SK-N-SH (cell line): ENCODE measurements at regions not wholly inside any gene's neighbourhood (a gene's known extent, or its start where the extent isn't known, plus 50 kb on each side); places are given as distances from the start of the nearest gene placed in this dataset.

Source experiments
- CTCF ChIA-PET: fragments of 300-600, 350-600 bp; formaldehyde crosslinking; extraction: SDS; loops from one replicate; lab custom pipeline; 2021; lab: Yijun Ruan, JAX
- POLR2A ChIA-PET: fragments of 350-600 bp; sonication (Branson Sonifier 250); formaldehyde crosslinking; extraction: SDS; loops from one replicate; lab custom pipeline; 2020; ENCODE audit warnings: antibody characterized with exemption, inconsistent platforms; lab: Yijun Ruan, JAX
- DNase-seq: peaks from one replicate; pipeline ENCODE4 v3.0.0; 2012
- H2AFZ ChIP-seq: fragments of 200-600 bp; sonication (generic); 2 replicates; pipeline ENCODE4 v1.8.1; 2016; ENCODE audit warnings: antibody characterized with exemption, mild to moderate bottlenecking, low read depth
- H3F3A ChIP-seq: fragments of 200-600 bp; sonication (generic); replicated peaks from 2 replicates; pipeline ENCODE3; 2016; ENCODE audit warnings: antibody characterized with exemption, mild to moderate bottlenecking; ENCODE audit not compliant: insufficient read depth
- H3K27ac ChIP-seq, 2 experiments: fragments of 200-500 bp in 1 of 2; fragments of 200-600 bp in 1 of 2; sonication (Bioruptor generic) in 1 of 2; sonication (generic), shearing (Covaris generic) in 1 of 2; 2 replicates each; pipeline versions ENCODE4 v1.5.1 to v1.6.1; 2014 to 2016; ENCODE audit warnings: low read depth in 2 of 2, inconsistent platforms in 1 of 2, low read length in 1 of 2, mild to moderate bottlenecking in 1 of 2, mixed read lengths in 1 of 2
- H3K27me3 ChIP-seq: fragments of 200-600 bp; sonication (generic), shearing (Covaris generic); 2 replicates; pipeline ENCODE4 v1.6.1; 2016; ENCODE audit warnings: mixed run types; ENCODE audit not compliant: insufficient read depth
- H3K36me3 ChIP-seq, 2 experiments: fragments of 200-500 bp in 1 of 2; fragments of 200-600 bp in 1 of 2; sonication (Bioruptor generic) in 1 of 2; sonication (generic) in 1 of 2; replicated peaks in 1 of 2; 2 replicates each; pipeline versions ENCODE3 to v1.5.1; 2014 to 2016; ENCODE audit warnings: low read length in 1 of 2, mild to moderate bottlenecking in 1 of 2; ENCODE audit not compliant: insufficient read depth in 2 of 2, control insufficient read depth in 1 of 2
- H3K4me1 ChIP-seq, 2 experiments: fragments of 200-500 bp in 1 of 2; fragments of 200-600 bp in 1 of 2; sonication (Bioruptor generic) in 1 of 2; sonication (generic), shearing (Covaris generic) in 1 of 2; 2 replicates each; pipeline versions ENCODE4 v1.5.1 to v1.6.1; 2014 to 2016; ENCODE audit warnings: low read depth in 1 of 2, low read length in 1 of 2, mixed run types in 1 of 2; ENCODE audit not compliant: insufficient read depth in 2 of 2, control insufficient read depth in 1 of 2
- H3K4me2 ChIP-seq: fragments of 200-600 bp; sonication (generic), shearing (Covaris generic); 2 replicates; pipeline ENCODE4 v1.6.1; 2017; ENCODE audit warnings: mixed run types
- H3K4me3 ChIP-seq, 2 experiments: fragments of 200-500 bp in 1 of 2; fragments of 200-600 bp in 1 of 2; sonication (Bioruptor generic) in 1 of 2; sonication (generic), shearing (Covaris generic) in 1 of 2; 2 replicates each; pipeline versions ENCODE4 v1.5.1 to v1.8.1; 2014 to 2016; ENCODE audit warnings: low read depth in 2 of 2, inconsistent platforms in 1 of 2, low read length in 1 of 2, mild to moderate bottlenecking in 1 of 2, mixed read lengths in 1 of 2, moderate library complexity in 1 of 2
- H3K79me2 ChIP-seq: fragments of 200-600 bp; sonication (generic); 2 replicates; pipeline ENCODE4 v1.8.1; 2017; ENCODE audit warnings: mild to moderate bottlenecking; ENCODE audit not compliant: insufficient read depth
- H3K9ac ChIP-seq: fragments of 200-600 bp; sonication (generic); 2 replicates; pipeline ENCODE4 v1.6.1; 2017; ENCODE audit warnings: mixed run types
- H3K9me2 ChIP-seq: fragments of 200-600 bp; sonication (generic); 2 replicates; pipeline ENCODE4 v1.6.1; 2017; ENCODE audit warnings: mixed run types
- H3K9me3 ChIP-seq: fragments of 200-600 bp; sonication (generic); 2 replicates; pipeline ENCODE4 v1.6.1; 2017; ENCODE audit warnings: mixed run types, mild to moderate bottlenecking, moderate library complexity
- H4K20me1 ChIP-seq: fragments of 200-600 bp; sonication (generic); 2 replicates; pipeline ENCODE4 v1.6.1; 2017; ENCODE audit warnings: mild to moderate bottlenecking, mixed run types; ENCODE audit not compliant: insufficient read depth
- CHD2 ChIP-seq: fragments of 150-350 bp; IDR thresholded peaks from 2 replicates; pipeline ENCODE4 v1.6.1; 2018; ENCODE audit warnings: low read length; ENCODE audit not compliant: partially characterized antibody
- ELF1 ChIP-seq: IDR thresholded peaks from 2 replicates; pipeline ENCODE4 v1.4.0; 2012
- EP300 ChIP-seq, 2 experiments: IDR thresholded peaks; 2 replicates each; pipeline versions ENCODE4 v1.4.0 to v1.6.1; 2012; ENCODE audit warnings: borderline replicate concordance in 1 of 2, low read depth in 1 of 2, low read length in 1 of 2
- EZH2phosphoT487 ChIP-seq: fragments of 200-600 bp; sonication (generic); IDR thresholded peaks from 2 replicates; pipeline ENCODE4 v1.6.1; 2017; ENCODE audit warnings: low read depth, mixed run types, mild to moderate bottlenecking, antibody characterized with exemption, moderate library complexity, borderline replicate concordance
- FOXJ3 ChIP-seq: sonication (generic); formaldehyde crosslinking; IDR thresholded peaks from 2 replicates; pipeline ENCODE4 v1.5.1; 2020; ENCODE audit warnings: mild to moderate bottlenecking, missing genetic modification reagents
- FOXM1 ChIP-seq: IDR thresholded peaks from 2 replicates; pipeline ENCODE4 v1.4.0; 2012; ENCODE audit warnings: low read depth, mild to moderate bottlenecking
- JUND ChIP-seq: IDR thresholded peaks from 2 replicates; pipeline ENCODE4 v1.4.0; 2012
- MXI1 ChIP-seq: IDR thresholded peaks from 2 replicates; pipeline ENCODE4 v1.6.1; 2012; ENCODE audit warnings: mild to moderate bottlenecking, low read depth, low read length, improper control_type of control experiment
- NFIC ChIP-seq: IDR thresholded peaks from 2 replicates; pipeline ENCODE4 v1.4.0; 2012; ENCODE audit warnings: borderline replicate concordance
- POLR2AphosphoS5 ChIP-seq: IDR thresholded peaks from 2 replicates; pipeline ENCODE4 v1.6.1; 2012; ENCODE audit warnings: low read depth, low read length
- RCOR1 ChIP-seq: fragments of 150-350 bp; IDR thresholded peaks from 2 replicates; pipeline ENCODE4 v1.6.1; 2017; ENCODE audit warnings: antibody characterized with exemption, low read length
- REST ChIP-seq: IDR thresholded peaks from 2 replicates; pipeline ENCODE4 v1.6.1; 2012; ENCODE audit warnings: mild to moderate bottlenecking, low read depth, low read length, moderate library complexity
- RXRA ChIP-seq: IDR thresholded peaks from 2 replicates; pipeline ENCODE4 v1.4.0; 2012; ENCODE audit warnings: low read depth, mild to moderate bottlenecking, borderline replicate concordance
- SIN3A ChIP-seq: IDR thresholded peaks from 2 replicates; pipeline ENCODE4 v1.6.1; 2012; ENCODE audit warnings: low read depth, mild to moderate bottlenecking, low read length, moderate library complexity, borderline replicate concordance
- TCF12 ChIP-seq: IDR thresholded peaks from 2 replicates; pipeline ENCODE4 v1.4.0; 2012
- USF1 ChIP-seq: IDR thresholded peaks from 2 replicates; pipeline ENCODE4 v1.4.0; 2012; ENCODE audit warnings: low read depth, borderline replicate concordance
- YY1 ChIP-seq: IDR thresholded peaks from 2 replicates; pipeline ENCODE4 v1.4.0; 2012; ENCODE audit warnings: low read depth, mild to moderate bottlenecking
- ZBTB33 ChIP-seq: IDR thresholded peaks from 2 replicates; pipeline ENCODE4 v1.4.0; 2012; ENCODE audit warnings: low read depth, borderline replicate concordance
- WGBS: methylation state at CpG from one replicate; pipeline ENCODE4 v1.1.6; 2017; ENCODE audit warnings: low lambda C conversion rate; 5-methylcytosine and 5-hydroxymethylcytosine counted together
- TF ChIP-seq, protein P1 (sequence below): fragments of 150-350 bp; IDR thresholded peaks from 2 replicates; pipeline ENCODE4 v1.6.1; 2017; ENCODE audit warnings: antibody characterized with exemption, low read length, low read depth, borderline replicate concordance
- TF ChIP-seq, protein P2 (sequence below): fragments of 200-600 bp; sonication (generic); IDR thresholded peaks from 2 replicates; pipeline ENCODE4 v1.6.1; 2017; ENCODE audit warnings: antibody characterized with exemption, mild to moderate bottlenecking, moderate library complexity

GRCh38 chr1:192266645-192267044 is 50.1 kb upstream of the RGS21 start:
- Histone ChIP-seq H3K79me2 (no peaks in the 10 kb centered on the region), H3F3A (no peaks in the 10 kb centered on the region), H3K9me3 (no peaks in the 10 kb centered on the region), H3K4me1 (no peaks in the 10 kb centered on the region), H3K36me3 (no peaks in the 10 kb centered on the region), H3K27ac (no peak overlapping the region), H3K27me3 (no peaks in the 10 kb centered on the region), H3K4me2 (no peak overlapping the region), H4K20me1 (no peaks in the 10 kb centered on the region), H3K9me2 (no peaks in the 10 kb centered on the region), H2AFZ (no peak overlapping the region), H3K9ac (no peak overlapping the region), H3K4me3 (no peak overlapping the region)
- DNase-seq: no peak
- ChIA-PET CTCF (interaction anchor here (1.2 kb wide), 1 partner anchor 17 kb away, joined by 3 read pairs; no protein-coding TSS in a partner anchor), POLR2A (no interaction called here)
- TF ChIP-seq YY1 (no peak), RXRA (no peak), JUND (no peak), ZBTB33 (no peak), MXI1 (no peak), POLR2AphosphoS5 (no peak), EP300 (IDR thresholded peaks at IDR 0.05; ENCODE audit: borderline replicate concordance in 1 of 2, low read depth in 1 of 2, low read length in 1 of 2) (no peak), EZH2phosphoT487 (no peak), RCOR1 (no peak), SIN3A (no peak), USF1 (no peak), NFIC (no peak), CHD2 (no peak), FOXJ3 (no peak), REST (no peak), TCF12 (no peak), ELF1 (no peak), FOXM1 (no peak)
- TF ChIP-seq, protein P1, sequence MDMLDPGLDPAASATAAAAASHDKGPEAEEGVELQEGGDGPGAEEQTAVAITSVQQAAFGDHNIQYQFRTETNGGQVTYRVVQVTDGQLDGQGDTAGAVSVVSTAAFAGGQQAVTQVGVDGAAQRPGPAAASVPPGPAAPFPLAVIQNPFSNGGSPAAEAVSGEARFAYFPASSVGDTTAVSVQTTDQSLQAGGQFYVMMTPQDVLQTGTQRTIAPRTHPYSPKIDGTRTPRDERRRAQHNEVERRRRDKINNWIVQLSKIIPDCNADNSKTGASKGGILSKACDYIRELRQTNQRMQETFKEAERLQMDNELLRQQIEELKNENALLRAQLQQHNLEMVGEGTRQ: no peak
- TF ChIP-seq, protein P2, sequence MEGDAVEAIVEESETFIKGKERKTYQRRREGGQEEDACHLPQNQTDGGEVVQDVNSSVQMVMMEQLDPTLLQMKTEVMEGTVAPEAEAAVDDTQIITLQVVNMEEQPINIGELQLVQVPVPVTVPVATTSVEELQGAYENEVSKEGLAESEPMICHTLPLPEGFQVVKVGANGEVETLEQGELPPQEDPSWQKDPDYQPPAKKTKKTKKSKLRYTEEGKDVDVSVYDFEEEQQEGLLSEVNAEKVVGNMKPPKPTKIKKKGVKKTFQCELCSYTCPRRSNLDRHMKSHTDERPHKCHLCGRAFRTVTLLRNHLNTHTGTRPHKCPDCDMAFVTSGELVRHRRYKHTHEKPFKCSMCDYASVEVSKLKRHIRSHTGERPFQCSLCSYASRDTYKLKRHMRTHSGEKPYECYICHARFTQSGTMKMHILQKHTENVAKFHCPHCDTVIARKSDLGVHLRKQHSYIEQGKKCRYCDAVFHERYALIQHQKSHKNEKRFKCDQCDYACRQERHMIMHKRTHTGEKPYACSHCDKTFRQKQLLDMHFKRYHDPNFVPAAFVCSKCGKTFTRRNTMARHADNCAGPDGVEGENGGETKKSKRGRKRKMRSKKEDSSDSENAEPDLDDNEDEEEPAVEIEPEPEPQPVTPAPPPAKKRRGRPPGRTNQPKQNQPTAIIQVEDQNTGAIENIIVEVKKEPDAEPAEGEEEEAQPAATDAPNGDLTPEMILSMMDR: no peak
- WGBS: 11% methylated on average over 3 of the region's 3 CpGs
